Spleen (tissue), 3 donors: ENCODE measurements at regions not wholly inside any gene's neighbourhood (a gene's known extent, or its start where the extent isn't known, plus 50 kb on each side); places are given as distances from the start of the nearest gene placed in this dataset.
"Not testable (repeated sequence)": the region's sequence is repeated elsewhere in the genome, so short reads cannot be mapped to it uniquely, and the experiment has no call there.

ENCODE experiments used
- POLR2A ChIP-seq, 3 donors: fragments of 450-650 bp; IDR thresholded peaks; one replicate each; pipeline ENCODE4 v1.5.1; 2017; ENCODE audit warnings: antibody characterized with exemption in 3 of 3, mild to moderate bottlenecking in 1 of 3
- POLR2AphosphoS5 ChIP-seq, 3 donors: sonication (generic); formaldehyde crosslinking; IDR thresholded peaks; one replicate each; pipeline ENCODE4 v1.5.1; 2017; ENCODE audit warnings: antibody characterized with exemption in 3 of 3

DNA sequence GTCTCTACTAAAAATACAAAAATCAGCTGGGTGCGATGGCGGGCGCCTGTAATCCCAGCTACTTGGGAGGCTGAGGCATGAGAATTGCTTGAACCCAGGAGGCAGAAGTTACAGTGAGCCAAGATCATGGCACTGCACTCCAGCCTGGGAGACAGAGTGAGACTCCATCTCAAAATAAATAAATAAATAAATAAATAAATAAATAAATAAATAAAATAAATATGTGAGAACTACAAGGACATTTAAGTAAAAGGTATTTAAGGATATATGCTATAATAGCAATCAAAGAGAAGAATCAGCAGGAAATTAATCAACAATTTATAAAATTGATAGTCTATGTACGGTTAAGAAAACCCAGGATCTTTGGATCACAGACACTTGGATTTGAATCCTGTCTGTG, 154.0 kb upstream of the MPDZ start:
- not testable (repeated sequence) for TF ChIP-seq POLR2AphosphoS5, POLR2A (IDR thresholded peaks at IDR 0.05)
